Suppressor macrophage (primary cell): ENCODE measurements at regions not wholly inside any gene's neighbourhood (a gene's known extent, or its start where the extent isn't known, plus 50 kb on each side); places are given as distances from the start of the nearest gene placed in this dataset.

Source experiments
- DNase-seq, 4 experiments: peaks; one replicate each; pipeline ENCODE4 v3.0.0-alpha.2; 2020 to 2022

DNA sequence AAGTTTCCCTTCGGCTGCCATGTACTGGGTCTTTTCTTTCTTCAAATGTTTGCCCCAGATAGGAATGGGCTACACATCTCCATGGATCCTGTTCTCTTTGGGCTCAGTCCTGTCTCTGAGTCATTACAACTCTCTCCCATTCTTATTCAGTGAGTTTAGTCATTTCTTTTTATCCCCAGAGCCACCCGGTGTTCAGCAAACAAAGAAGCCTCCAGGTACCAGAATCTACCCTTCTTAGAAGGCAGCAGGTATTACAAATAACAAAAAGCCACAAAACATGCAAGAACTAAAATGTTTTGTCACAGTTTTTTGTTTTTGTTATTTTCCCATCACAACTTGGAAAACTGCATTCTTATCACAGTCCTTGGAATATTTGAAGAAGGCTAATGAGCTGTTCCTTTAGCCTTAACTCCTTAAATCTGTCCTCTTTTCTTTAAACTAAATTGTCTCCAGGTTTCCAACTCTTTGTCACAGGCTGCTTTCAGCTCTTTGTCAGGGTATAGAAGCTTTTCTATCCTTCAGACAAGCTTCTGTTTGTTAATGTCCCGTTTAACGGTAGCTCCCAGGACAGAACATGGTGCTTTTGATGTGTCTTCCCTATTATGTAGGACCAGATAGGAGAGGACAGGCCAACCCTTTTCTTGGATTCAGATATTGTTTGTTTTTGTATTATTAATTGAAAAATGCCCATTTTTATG, 215.5 kb upstream of the HTR2A start:
- no peak for DNase-seq

DNA sequence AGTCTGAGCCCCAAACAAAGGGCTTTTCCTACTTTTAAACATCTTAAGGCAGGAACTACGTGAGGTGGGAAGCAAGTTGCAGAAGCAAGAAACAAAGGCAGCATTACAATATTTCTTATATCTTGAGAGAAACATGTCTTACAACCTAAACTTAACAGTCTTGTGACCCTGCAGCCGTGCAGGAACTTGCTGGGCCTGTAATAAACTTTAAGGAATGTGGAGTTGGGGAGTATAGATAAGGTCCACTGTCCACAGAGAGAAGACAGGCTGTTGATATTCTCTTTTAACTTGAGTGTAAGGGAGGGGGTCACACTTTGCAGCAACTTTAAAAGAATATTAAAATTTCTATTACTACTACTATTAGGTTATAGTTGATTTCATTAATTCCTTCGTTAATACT, 214.6 kb upstream of the HTR2A start:
- no peak for DNase-seq

DNA sequence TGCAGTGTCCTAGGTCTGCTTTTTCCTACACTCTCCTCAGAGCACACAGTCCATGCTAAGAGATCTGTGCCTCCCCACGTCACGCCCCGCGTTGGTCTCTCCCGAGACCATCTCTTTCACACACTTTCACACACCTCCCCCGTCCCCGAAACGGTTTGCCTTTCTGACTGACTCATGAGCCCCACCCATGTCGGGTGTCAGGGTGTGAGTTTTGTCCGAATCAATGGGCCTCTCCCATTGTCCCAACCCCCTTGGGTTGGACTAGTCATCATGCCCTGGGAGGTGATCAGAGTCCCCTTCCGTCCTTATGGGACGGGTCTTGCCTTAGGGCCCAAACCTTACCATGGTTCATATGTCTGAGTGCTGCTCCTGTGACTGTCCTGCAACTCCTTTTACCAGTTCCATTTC, 214.0 kb upstream of the HTR2A start:
- DNase-seq, result no peak

DNA sequence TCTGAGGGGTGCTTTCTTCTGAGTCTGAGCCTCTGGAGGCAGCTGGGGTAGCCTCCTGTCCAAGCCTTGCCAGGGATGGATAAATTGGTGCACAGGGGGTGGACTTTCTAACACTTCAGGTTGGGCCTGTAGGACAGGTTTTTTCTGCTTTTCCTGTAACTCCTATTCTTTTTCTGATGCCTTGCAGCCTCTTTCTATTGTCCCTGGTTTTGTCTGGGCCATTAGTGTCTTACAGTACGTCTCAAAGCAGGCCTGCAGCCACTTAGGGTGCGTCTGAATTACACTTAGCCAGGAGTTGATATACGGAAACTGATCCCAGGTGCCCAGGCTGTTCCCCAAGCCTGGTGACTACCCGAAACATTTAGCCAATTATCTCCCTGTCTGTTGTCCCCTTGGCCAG, 213.3 kb upstream of the HTR2A start:
- no peak for DNase-seq

DNA sequence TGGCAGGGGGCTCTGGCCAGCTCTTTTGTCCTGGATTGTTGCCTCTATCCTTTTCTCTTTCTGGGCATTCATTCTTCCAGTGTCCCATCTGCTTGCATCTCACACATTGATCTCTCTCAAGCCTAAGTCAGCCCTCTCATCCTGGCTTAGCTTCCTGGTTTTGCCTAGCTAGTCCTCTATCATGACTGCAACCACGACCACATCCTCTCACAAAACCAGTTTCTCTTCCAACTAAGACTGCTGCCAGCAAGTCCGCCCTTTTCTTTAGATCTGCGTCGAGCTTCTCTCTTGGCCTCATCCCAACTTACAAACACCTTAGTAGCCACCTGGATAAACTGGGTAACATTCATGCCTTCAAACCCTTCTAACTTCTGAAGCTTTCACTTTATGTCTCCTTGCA, 212.2 kb upstream of the HTR2A start:
- DNase-seq, result no peak

DNA sequence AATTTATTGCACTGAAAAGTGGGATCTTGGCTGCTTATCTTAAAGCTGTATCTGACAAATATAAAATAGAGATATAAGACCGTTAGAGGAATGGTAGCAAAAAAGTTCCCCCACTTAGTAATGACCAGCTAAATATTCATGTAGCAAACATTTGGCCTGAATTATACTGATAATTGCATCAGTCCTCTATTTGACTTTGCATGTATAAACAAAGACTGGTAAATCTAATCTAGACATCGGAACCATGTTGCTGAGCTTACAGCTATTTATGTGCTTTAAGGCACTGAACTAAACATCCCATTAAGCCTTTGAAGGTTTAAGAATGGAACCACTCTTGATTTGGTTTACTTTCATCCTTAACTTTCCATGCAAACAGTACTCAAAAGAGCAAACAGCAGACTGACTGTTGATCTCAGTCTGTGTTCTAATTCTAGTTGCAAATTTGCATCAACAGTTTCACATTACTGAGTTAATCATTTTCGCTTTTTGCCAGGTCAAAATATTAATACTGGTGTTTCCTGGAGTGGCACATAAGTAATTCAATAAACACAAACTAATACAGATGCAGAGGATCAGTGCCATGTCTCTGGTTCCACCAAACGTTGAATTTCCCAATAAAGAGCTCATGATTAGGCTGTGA, 203.5 kb upstream of the HTR2A start:
- no peak for DNase-seq

DNA sequence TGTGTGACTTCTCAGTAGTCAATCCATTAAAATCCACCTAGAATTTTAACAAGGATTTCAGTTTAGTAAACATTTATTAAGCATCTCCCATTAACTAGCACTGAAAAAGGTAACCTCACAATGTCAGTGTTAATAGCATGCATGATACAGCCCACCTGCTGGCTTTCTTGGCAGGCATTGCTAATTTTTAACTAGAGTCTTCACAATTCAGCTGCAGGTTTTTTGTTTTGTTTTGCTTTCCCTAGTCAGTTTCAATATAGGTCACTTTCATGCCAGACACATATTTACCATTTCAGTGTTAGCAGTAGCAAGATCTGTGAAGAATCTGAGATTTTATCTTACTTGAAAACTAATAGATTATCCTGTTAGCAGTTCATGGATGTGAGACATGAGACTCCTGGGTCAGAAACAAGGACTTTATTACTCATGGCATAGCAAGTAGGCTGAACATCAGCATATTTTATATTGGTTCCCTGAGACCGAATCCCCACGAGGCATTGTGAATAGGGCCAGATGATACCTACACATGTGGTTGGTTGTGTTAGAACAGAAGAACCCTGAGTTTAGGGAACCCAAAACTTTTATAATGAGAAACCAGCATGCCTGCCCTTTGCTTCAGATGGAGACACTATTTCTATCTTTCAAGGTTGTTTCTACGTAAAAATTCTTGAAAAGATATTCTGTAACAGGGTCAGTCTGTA, 198.0 kb upstream of the HTR2A start:
- no peak for DNase-seq

DNA sequence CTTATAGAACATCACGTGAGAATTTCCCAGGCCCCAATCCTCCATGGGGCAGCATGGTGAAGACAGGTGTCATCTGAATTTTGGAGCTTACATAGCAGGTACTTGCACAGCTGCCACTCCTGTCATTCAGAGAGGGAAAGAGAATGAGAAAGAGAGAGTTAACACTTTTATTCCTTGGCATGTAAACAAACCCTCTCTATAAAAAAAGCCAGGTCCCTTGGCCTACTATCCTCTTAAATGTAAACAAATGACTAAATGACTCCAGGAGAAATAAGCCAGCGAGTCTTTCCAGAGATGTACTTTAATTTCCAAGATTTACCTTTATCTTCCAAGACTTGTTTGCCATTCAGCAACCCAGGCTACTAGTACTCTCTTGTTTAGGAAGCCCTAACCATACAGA, 195.3 kb upstream of the HTR2A start:
- no peak for DNase-seq

DNA sequence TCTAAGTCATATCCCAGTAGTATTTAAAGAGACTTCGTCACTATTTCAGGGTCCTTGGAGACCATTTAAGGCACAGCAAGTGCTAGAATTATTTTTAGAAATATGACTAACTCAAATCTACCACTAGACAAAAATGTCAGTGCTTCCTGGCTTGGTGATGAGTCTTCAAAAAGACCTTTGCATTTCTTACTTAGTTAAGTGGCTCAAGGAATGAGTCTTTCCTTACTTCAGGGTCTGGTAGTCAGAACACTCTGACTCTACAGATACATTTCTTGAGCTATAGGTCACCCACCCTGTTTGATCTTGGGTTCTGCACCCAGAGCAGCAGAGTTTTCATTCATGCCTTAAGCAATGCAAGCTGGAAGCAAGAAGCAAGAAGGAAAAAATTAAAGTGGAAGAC, 191.0 kb upstream of the HTR2A start:
- no peak for DNase-seq

DNA sequence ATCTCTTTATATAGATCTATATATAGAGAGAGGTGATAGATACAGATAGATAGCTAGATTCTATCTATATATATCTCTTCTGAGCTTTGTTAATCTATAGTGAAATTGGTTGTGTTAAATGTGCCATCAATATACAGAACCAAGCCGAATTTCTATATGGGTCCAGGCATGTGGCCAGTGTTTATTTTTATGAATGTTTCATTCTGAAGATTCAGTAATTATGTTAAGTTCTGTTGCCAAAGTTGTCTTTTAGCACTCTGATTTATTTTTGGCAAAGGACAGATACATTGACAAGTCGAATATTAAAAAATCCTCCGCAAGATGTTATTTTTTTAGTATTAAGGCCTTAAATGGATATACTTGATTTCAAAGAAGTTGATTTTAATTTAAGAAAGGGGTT, 190.4 kb upstream of the HTR2A start:
- no peak for DNase-seq

DNA sequence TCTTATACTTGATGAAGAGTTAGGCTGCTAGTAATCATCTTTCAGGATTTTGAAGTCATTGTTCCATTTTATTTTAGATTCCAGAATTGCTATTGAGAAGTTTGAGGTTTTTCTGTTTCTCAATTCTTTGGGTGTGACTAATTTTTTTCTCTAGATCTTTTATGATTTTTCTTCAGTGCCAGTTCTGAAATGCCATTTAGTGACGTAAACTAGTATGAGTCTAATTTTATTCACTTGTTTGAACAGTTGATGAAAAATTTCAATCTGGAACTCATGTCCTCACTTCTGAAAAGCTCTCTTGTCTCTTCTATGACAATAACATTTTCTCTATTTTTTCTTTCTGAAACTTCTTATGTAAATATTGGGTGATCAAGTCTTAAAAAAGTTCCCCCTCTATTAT, 188.5 kb upstream of the HTR2A start:
- no peak for DNase-seq

DNA sequence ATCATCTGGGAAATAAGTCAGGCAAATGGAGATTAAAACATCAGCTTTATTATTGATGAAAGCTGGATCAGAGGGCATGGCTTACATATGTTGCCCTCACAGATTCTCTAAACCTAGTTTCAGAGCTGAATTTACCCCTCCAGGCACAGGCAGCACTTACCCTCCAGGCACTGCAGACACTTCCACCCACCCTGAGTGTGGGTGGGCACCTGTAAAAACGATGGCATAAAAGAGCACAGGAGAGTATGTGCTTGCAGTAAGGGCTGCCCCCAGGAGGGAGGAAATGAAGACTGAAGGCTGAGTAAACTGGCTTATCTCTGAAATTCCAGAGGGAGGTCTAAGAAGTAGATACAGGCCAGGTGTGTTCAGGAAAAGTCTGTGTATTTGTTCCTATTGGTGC, 185.0 kb upstream of the HTR2A start:
- DNase-seq, result no peak

DNA sequence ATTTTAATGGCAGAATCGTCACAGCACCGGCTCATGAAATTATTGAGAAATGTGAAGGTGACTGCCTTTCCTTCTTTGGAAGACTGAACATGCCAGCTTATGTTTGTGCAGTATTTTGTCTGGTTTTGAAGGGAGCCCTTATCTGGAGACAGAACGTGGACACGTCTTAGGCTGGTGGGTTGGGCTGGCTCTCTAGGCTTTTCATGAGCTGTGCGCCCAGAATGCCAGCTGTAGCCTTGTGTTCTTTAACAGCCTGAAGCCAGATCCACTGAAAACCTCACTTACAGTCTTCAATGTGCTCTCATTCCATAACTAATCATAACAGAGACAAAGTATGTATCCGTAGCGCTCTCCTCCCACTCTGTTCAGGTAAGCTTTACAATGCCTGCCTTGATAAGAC, 184.4 kb upstream of the HTR2A start:
- DNase-seq, result no peak

DNA sequence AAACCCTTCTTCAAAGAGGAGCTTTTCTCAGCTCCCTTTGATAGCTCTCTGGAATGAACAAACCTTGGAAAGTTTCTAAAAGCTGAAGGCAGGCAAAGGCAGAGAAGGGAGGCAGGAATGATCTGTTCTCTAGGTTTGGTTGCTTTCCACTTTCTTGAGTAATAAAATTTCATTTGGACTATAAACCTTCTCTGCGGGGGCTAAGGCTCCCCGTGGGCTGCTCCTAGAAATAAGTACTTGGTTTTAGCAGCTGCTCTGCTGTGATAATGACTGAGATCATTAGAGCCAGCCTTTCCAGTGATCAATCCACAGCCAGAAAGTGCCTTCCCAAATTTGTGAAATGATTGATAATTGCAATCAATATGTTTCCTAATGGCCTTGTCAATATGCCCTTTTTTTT, 183.8 kb upstream of the HTR2A start:
- no peak for DNase-seq

DNA sequence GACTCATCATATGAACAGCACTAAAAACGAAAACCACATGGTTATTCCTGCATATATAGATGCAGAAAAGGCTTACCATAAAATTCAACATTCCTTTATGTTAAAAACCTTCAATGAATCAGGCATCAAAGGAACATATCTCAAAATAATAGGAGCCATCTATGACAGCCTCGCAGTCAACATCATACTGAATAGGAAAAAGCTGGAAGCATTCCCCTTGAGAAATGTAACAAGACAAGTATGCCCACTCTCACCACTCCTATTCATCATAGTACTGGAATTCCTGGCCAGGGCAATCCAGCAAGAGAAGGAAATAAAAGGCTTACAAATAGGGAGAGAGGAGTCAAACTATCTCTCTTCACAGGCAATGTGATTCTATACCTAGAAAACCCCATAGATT, 179.6 kb upstream of the HTR2A start:
- no peak for DNase-seq

DNA sequence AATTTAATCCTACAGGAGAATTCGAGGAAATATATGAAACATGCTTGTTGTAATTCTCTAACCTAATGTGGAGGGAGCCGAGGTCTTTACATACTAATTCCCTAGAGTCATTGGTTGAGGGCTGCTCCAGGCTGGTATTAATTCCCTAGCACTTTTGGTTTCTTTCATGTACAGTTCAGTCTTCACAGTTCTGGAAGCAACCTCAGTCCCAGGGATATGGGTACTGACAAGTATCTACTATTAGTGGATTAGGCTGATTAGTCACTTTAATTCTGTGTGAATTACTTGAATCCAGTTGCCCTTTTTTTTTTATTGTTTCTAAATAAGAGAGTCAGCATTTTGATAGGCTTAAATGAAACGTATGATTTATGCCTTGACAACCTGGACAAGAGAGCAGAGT, 172.3 kb upstream of the HTR2A start:
- DNase-seq, result no peak

DNA sequence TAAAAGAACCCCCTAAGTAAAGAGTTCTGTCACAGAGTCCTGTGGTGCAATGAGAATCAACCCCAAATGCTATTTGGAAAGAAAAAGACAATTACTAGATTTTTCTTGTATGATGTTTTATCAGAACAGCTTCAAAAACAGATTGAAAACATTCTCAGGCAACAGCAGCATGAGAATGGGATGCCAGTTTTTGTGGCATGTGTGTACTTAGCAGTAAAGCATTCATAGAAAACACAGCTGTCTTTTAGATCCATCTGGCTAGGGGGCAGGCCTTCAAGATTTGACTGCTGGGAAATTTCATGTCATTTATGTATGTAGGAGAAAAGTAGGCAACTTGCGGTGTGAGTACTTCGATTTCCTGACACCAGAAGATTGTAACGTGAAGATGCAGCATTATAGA, 170.5 kb upstream of the HTR2A start:
- DNase-seq, result no peak

DNA sequence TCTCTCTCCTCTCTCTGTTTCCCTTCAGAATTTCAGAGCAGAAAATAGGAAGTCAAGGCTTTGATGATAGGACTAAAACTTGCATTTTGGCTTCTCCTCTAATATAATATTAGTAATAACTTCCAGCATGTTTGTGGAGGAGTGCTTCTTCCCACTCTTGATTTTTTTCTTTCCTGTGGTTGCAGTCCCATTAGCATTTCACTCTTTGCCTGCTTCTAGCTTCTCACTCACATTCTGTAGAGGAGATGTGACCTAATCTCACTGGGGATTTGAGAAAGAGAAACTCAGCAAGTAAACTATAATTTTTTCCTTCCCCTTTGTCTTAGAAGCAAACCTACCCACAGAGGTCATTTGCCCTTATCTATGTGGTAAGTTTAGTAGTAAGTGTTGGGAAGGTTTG, 169.4 kb upstream of the HTR2A start:
- peak; percentile 47 to 87 (median 74) for DNase-seq

DNA sequence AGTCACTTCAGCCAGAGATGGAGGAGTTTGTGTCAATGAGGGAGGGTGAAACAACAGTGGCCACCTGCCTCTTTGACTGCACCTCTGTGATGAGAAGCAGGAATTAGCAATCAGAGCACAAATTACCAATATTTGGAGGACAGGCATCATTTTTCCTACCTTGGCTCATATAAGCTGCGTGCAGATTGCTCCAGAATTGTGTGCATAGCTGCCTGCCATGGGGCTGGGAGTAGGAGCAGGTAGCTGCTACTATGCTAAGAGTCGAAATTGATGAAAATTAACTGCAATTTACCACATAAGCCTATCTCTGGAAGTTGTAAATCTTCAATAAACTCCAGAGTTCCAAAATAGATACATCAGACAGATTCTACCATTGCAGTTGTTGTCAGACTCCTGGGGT, 167.5 kb upstream of the HTR2A start:
- no peak for DNase-seq

DNA sequence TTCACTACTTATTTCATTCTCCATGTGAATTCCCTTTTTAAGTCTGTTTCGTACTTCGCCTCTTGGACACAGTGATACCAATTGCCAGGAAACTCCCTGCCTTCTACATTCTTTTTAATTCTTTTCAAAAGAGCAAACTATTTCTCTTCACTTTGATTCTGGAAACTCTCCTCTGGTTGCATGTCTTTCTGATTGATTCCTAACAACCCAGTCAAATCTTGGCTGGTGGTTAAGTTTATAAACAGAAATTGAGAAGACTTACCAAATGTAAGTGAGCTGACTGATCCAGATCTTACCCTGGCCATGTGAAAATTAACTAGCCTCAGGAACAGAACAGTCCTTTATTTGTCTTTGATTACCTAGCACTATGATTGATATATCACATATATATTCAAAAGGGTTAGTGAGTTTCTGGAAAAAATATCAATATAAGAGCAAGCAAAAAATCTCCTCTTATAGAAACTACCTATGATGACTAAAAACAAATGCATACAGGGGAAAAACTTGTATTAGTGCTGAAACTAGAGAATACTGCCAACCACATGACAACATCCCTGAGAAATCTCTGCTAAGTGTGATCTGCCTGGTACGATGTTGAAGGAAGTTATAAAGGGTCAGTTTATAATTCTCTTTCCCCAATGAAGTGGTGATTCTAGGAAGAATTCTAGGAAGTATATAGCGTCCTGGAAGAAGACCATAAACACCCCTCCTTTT, 152.6 kb upstream of the HTR2A start:
- DNase-seq, result no peak

DNA sequence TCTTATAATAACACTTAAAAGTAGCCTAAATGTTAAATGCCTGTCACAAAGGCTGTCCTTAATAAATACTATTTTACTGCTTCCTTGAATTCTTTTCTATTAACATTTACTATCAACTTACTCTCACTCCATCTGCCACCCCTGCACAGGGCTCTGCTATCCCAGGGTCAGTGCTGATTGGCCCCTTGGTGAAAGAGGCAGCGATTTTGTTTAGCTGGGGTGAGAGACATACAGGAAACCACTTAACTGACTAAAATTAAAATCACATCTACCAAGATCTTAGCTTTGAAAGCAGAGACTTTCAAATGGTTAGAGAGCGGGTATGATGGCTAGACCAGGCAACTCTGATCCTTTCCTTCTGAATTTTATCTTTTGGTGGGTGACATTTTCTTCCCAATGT, 149.9 kb upstream of the HTR2A start:
- DNase-seq, result no peak

DNA sequence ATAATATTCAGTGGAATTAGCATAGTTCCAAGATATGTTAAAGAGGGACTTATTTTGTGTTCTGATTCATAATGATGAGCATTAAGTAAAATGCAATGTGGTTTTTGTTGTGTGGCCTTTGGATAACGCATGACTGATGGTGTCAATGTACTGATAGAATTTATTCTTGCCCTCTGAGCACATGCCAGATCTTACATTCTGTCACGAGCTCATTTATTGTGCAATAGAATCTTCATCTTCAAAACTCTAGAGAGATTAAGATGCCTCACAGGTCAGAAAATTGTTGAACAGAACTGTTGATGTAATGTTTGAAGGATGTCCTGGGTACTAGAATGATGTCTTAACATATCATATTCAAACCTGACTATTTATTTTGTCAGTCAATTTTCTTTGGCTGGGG, 148.0 kb upstream of the HTR2A start:
- DNase-seq, result no peak

DNA sequence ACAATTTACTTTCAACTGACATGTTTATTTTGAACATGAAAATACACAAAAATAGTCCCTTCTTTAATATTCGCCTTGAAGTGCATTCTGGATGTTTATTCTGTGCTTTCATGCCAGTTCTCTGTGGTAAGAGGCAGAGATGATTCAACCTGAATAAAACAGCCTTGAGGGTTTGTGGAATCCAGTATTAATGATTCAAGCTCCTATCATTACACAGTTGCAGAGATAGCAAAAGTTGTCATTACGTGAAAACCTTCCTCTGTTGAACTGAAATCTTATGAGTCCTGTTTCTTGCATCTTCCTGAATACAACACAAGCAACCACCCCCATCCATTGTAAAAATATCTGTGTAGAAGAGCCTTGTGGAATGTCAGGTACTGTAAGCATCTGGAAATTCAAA, 142.3 kb upstream of the HTR2A start:
- DNase-seq, result no peak

DNA sequence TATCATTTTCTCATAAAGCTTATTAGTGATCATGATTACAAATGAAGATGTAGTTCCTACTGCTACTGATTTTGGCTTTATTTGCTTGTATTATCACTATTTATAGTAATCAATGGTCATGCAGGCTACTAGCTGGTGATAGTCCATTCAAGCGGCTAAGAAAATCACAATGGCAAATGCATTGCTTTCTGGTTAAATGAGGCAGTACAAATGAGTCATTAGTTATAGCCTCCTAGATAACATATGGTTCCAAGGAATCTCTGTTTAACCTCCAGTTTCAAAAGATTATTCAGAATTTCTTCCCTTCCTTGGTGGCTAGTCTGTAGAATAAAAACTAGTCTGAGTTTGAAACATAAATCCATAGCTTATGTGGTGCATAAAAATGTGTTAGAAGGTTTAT, 141.3 kb upstream of the HTR2A start:
- DNase-seq, result no peak
